GM19438 (cell line): ENCODE measurements at regions not wholly inside any gene's neighbourhood (a gene's known extent, or its start where the extent isn't known, plus 50 kb on each side); places are given as distances from the start of the nearest gene placed in this dataset.
"Not testable (repeated sequence)": the region's sequence is repeated elsewhere in the genome, so short reads cannot be mapped to it uniquely, and the experiment has no call there.

ENCODE experiments used
- ATAC-seq: cut with Tn5 transposase; IDR thresholded peaks from one replicate; pipeline ENCODE4 v1.9.1; 2021; ENCODE audit warnings: low read depth; ENCODE audit not compliant: unreplicated experiment

GRCh38 chr9:42862465-42862864, 679.0 kb downstream of the SPATA31A6 start:
- ATAC-seq: not testable (repeated sequence)
